ENCODE measurements at regions not wholly inside any gene's neighbourhood (a gene's known extent, or its start where the extent isn't known, plus 50 kb on each side); places are given as distances from the start of the nearest gene placed in this dataset.

- H3K4me1 ChIP-seq (replicated peaks in 1 of 2; ENCODE audit: control insufficient read depth in 2 of 2, insufficient read depth in 2 of 2, low read length in 2 of 2) = no peaks in the 10 kb centered on the region
- H3K9me3 ChIP-seq (replicated peaks; ENCODE audit: control insufficient read depth, insufficient read depth, low read depth, low read length) = no peaks in the 10 kb centered on the region
- DNase-seq (ENCODE audit: extremely low read depth in 1 of 4, low spot score in 3 of 4) = peak in 3 of 4 experiments; percentile 3 to 52 (median 27)
- no peak overlapping the region for H3K4me3 ChIP-seq
- in situ Hi-C loops (cut with MboI) = no loop called here
- FAIRE-seq = peak; percentile 69
- ChIA-PET CTCF (ENCODE audit: low intra/inter-chr PET ratio) (no interaction called here), POLR2A (no interaction called here)
- H3K4me2 ChIP-seq (ENCODE audit: insufficient read depth, low read length) = no peak overlapping the region
- H3K27me3 ChIP-seq (ENCODE audit: control insufficient read depth in 2 of 2, insufficient read depth in 2 of 2, low read length in 2 of 2) = no peaks in the 10 kb centered on the region
- intact Hi-C loops (cut with micrococcal nuclease) = no loop called here
- no TSS peak for BruUV-seq (replicated peaks)
- no peak overlapping the region for H3K9ac ChIP-seq (ENCODE audit: insufficient read depth in 1 of 2, low read depth in 2 of 2, low read length in 2 of 2)
- no peaks in the 10 kb centered on the region for H4K20me1 ChIP-seq (replicated peaks; ENCODE audit: control insufficient read depth, insufficient read depth, low read length)
- ATAC-seq = peak; percentile 88
- no peak overlapping the region for H3K27ac ChIP-seq (ENCODE audit: extremely low read depth, low read depth, low read length)
- 0% methylated on average over 2 of the region's 3 CpGs for WGBS (ENCODE audit: insufficient coverage, low coverage, missing lambda C conversion rate)
- no peaks in the 10 kb centered on the region for H3K36me3 ChIP-seq (ENCODE audit: control insufficient read depth, insufficient read depth, low read length)
- peaks cover 7% of the 10 kb centered on the region; the same call in 1 of the 3 replicates for H3K79me2 ChIP-seq (ENCODE audit: control insufficient read depth, insufficient read depth, low read length)
- H2AFZ ChIP-seq (ENCODE audit: low read depth, low read length) = no peak overlapping the region
- no peaks in the 10 kb centered on the region for H3K9me1 ChIP-seq (ENCODE audit: control insufficient read depth, insufficient read depth, low read length)
- TF ChIP-seq CREB1 (IDR thresholded peaks at IDR 0.05) (no peak), CREB1 (CRISPR knock-in tag; IDR thresholded peaks at IDR 0.05) (no peak), ZNF384 (IDR thresholded peaks at IDR 0.05; ENCODE audit: low read depth, low read length) (no peak), NR2C1 (IDR thresholded peaks at IDR 0.05) (no peak), NR2C1 (tag; IDR thresholded peaks at IDR 0.05) (no peak), ZFP1 (CRISPR knock-in tag; IDR thresholded peaks at IDR 0.05) (peak; percentile 92), PML (IDR thresholded peaks at IDR 0.05; ENCODE audit: low read length) (no peak), ARID1B (IDR thresholded peaks at IDR 0.05) (peak; percentile 64), ETV5 (CRISPR knock-in tag; IDR thresholded peaks at IDR 0.05; ENCODE audit: low read depth) (no peak), PTBP1 (IDR thresholded peaks at IDR 0.05; ENCODE audit: low read depth, low read length) (no peak), MAZ (CRISPR knock-in tag; conservative IDR thresholded peaks at IDR 0.05 in 1 of 2, IDR thresholded peaks at IDR 0.05 in 1 of 2) (no peak), NR3C1 (CRISPR knock-in tag; IDR thresholded peaks at IDR 0.05) (no peak), HMBOX1 (IDR thresholded peaks at IDR 0.05) (peak; percentile 92), ATF7 (IDR thresholded peaks at IDR 0.05) (no peak), CBFA2T3 (IDR thresholded peaks at IDR 0.05) (peak; percentile 55), KDM4B (IDR thresholded peaks at IDR 0.05; ENCODE audit: borderline replicate concordance in 2 of 2, low read depth in 1 of 2) (no peak), CREM (IDR thresholded peaks at IDR 0.05; ENCODE audit: low read depth) (peak; percentile 39; the same call in 1 of the 2 replicates), MEIS2 (IDR thresholded peaks at IDR 0.05; ENCODE audit: partially characterized antibody) (no peak), ZNF3 (CRISPR knock-in tag; IDR thresholded peaks at IDR 0.05) (no peak), HEY1 (CRISPR knock-in tag; IDR thresholded peaks at IDR 0.05; ENCODE audit: borderline replicate concordance) (no peak), THRB (CRISPR knock-in tag; conservative IDR thresholded peaks at IDR 0.05) (no peak), NFE2 (IDR thresholded peaks at IDR 0.05; ENCODE audit: low read depth) (0 out of 2 replicates have a peak, but pooled peaks have one; percentile 16), KDM1A (IDR thresholded peaks at IDR 0.05) (no peak), TEAD4 (IDR thresholded peaks at IDR 0.05; ENCODE audit: low read length) (peak; percentile 50; the same call in 1 of the 2 replicates), TEAD4 (CRISPR knock-in tag; IDR thresholded peaks at IDR 0.05; ENCODE audit: borderline replicate concordance) (no peak), THRAP3 (IDR thresholded peaks at IDR 0.05; ENCODE audit: borderline replicate concordance) (no peak)
Observed at GRCh38 chr13:69331245-69331644, 776.4 kb upstream of the ATXN8OS start.

Data from K562 (cell line).